H1 (cell line): ENCODE measurements at regions not wholly inside any gene's neighbourhood (a gene's known extent, or its start where the extent isn't known, plus 50 kb on each side); places are given as distances from the start of the nearest gene placed in this dataset.

Experiments
- JUN ChIP-seq: IDR thresholded peaks from 2 replicates; pipeline ENCODE4 v1.6.1; 2011; ENCODE audit warnings: low read depth, mild to moderate bottlenecking, improper control_type of control experiment, low read length
- POLR2A ChIP-seq, 2 experiments: IDR thresholded peaks; 1 replicate in 1 of 2; 2 replicates in 1 of 2; pipeline ENCODE4 v1.6.1; 2011; ENCODE audit warnings: low read depth in 2 of 2, low read length in 2 of 2, mild to moderate bottlenecking in 2 of 2; ENCODE audit errors: control extremely low read depth in 1 of 2
- POLR2AphosphoS5 ChIP-seq: IDR thresholded peaks from 2 replicates; pipeline ENCODE4 v1.6.1; 2011; ENCODE audit warnings: low read depth, low read length
- RFX5 ChIP-seq: IDR thresholded peaks from 2 replicates; pipeline ENCODE4 v1.6.1; 2011; ENCODE audit warnings: low read depth, low read length, improper control_type of control experiment, borderline replicate concordance
- TAF1 ChIP-seq: IDR thresholded peaks from 2 replicates; pipeline ENCODE4 v1.6.1; 2011; ENCODE audit warnings: mild to moderate bottlenecking, low read depth, low read length
- TF ChIP-seq, protein P1 (sequence below): IDR thresholded peaks from 2 replicates; pipeline ENCODE4 v1.6.1; 2012; ENCODE audit warnings: inconsistent platforms

DNA sequence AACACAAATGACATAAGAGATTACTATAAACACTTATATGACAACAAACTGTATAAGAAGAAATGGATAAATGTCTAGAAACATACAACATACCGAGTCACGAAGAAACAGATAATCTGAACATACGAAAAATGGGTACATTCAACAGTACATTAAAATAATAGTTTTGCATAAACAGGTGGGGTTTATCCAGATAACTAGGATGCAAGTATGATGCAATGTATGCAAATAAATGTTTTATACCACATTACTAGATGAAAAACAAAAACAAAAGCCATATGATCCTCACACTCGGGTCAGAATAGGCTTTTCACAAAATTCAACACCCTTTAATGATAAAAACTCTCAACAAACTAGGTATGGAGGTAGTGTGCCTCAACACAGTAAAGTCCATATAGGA lies 1585.7 kb downstream of the BRINP3 start:
- TF ChIP-seq POLR2AphosphoS5 (no peak), TAF1 (no peak), JUN (no peak), RFX5 (no peak), POLR2A (IDR thresholded peaks at IDR 0.05; ENCODE audit: control extremely low read depth in 1 of 2, low read depth in 2 of 2, low read length in 2 of 2) (no peak)
- TF ChIP-seq, protein P1, sequence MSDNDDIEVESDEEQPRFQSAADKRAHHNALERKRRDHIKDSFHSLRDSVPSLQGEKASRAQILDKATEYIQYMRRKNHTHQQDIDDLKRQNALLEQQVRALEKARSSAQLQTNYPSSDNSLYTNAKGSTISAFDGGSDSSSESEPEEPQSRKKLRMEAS = no peak
